ENCODE measurements at regions not wholly inside any gene's neighbourhood (a gene's known extent, or its start where the extent isn't known, plus 50 kb on each side); places are given as distances from the start of the nearest gene placed in this dataset.
"Not testable (repeated sequence)": the region's sequence is repeated elsewhere in the genome, so short reads cannot be mapped to it uniquely, and the experiment has no call there.

DNA sequence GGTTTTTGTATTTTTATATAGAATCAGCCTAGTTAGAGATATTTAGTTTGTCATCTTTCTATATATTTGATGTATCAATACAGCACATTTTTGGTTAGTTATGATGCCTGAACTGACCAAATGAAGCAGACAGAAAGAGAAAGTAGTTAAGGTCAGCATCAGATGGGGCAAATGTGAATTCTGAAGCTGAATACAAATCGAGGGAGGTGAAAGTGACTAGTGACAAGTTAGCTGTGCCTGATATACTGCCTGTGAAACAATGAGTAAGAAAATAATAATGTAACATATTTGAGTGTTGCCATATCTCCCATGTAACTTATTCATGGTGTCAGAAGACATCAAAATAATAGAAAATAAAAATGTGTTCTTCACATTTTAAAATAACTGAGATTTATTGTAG lies 680.3 kb upstream of the SEMA6D start:
- H3K27ac Mint-ChIP-seq = no peak overlapping the region
- TF ChIP-seq CTCF (conservative IDR thresholded peaks at IDR 0.05) = no peak
- no peak overlapping the region for H3K4me3 ChIP-seq (ENCODE audit: low read length)
- no peak overlapping the region for H3K27ac ChIP-seq (ENCODE audit: low read depth, low read length)
- H3K4me1 ChIP-seq (ENCODE audit: control insufficient read depth, insufficient read depth, low read length) = no peaks in the 10 kb centered on the region
- no peaks in the 10 kb centered on the region for H3K36me3 ChIP-seq (ENCODE audit: control insufficient read depth, insufficient read depth, low read length)
- no peak overlapping the region for H3K4me3 Mint-ChIP-seq
- no peaks in the 10 kb centered on the region for H3K9me3 Mint-ChIP-seq
- no peaks in the 10 kb centered on the region for H3K36me3 Mint-ChIP-seq (ENCODE audit: low read depth)
- H3K9ac ChIP-seq (ENCODE audit: extremely low read depth, low read length, poor library complexity, severe bottlenecking) = no peak overlapping the region
- no peaks in the 10 kb centered on the region for H3K9me3 ChIP-seq (ENCODE audit: control insufficient read depth, low read length)
- no peak for DNase-seq
- no peaks in the 10 kb centered on the region for H3K27me3 ChIP-seq (ENCODE audit: control insufficient read depth, insufficient read depth, low read length, poor library complexity, severe bottlenecking)
- no peaks in the 10 kb centered on the region for H3K27me3 Mint-ChIP-seq (ENCODE audit: insufficient read depth)
- 95 to 100% methylated on average over 1 of the region's 1 CpG for WGBS, 2 experiments (ENCODE audit: insufficient coverage in 1 of 2, insufficient read length in 1 of 2)
- H3K4me1 Mint-ChIP-seq = no peaks in the 10 kb centered on the region

- TF ChIP-seq CTCF (conservative IDR thresholded peaks at IDR 0.05) = no peak
- Histone ChIP-seq H3K9ac (ENCODE audit: extremely low read depth, low read length, poor library complexity, severe bottlenecking) (no peak overlapping the region), H3K9me3 (ENCODE audit: control insufficient read depth, low read length) (no peaks in the 10 kb centered on the region), H3K36me3 (ENCODE audit: control insufficient read depth, insufficient read depth, low read length) (no peaks in the 10 kb centered on the region), H3K4me1 (ENCODE audit: control insufficient read depth, insufficient read depth, low read length) (no peaks in the 10 kb centered on the region), H3K27ac (ENCODE audit: low read depth, low read length) (no peak overlapping the region), H3K27me3 (ENCODE audit: control insufficient read depth, insufficient read depth, low read length, poor library complexity, severe bottlenecking) (no peaks in the 10 kb centered on the region), H3K4me3 (ENCODE audit: low read length) (no peak overlapping the region)
- Mint-ChIP-seq H3K27ac (no peak overlapping the region), H3K36me3 (ENCODE audit: low read depth) (no peaks in the 10 kb centered on the region), H3K4me3 (no peak overlapping the region), H3K4me1 (no peaks in the 10 kb centered on the region), H3K27me3 (ENCODE audit: insufficient read depth) (no peaks in the 10 kb centered on the region), H3K9me3 (no peaks in the 10 kb centered on the region)
- 91 to 100% methylated on average over 1 of the region's 1 CpG for WGBS, 2 experiments (ENCODE audit: insufficient coverage in 1 of 2, insufficient read length in 1 of 2)
- no peak for DNase-seq
Observed at GRCh38 chr15:47039225-47039624, 678.1 kb upstream of the SEMA6D start.

- H3K27me3 Mint-ChIP-seq (ENCODE audit: insufficient read depth) = no peaks in the 10 kb centered on the region
- WGBS, 2 experiments (ENCODE audit: insufficient coverage in 1 of 2, insufficient read length in 1 of 2) = 75 to 91% methylated on average over 1 of the region's 1 CpG
- H3K4me3 Mint-ChIP-seq = no peak overlapping the region
- Histone ChIP-seq H3K9ac (ENCODE audit: extremely low read depth, low read length, poor library complexity, severe bottlenecking) (no peak overlapping the region), H3K27me3 (ENCODE audit: control insufficient read depth, insufficient read depth, low read length, poor library complexity, severe bottlenecking) (no peaks in the 10 kb centered on the region), H3K36me3 (ENCODE audit: control insufficient read depth, insufficient read depth, low read length) (no peaks in the 10 kb centered on the region), H3K4me3 (ENCODE audit: low read length) (no peak overlapping the region), H3K9me3 (ENCODE audit: control insufficient read depth, low read length) (peaks cover 4% of the 10 kb centered on the region), H3K27ac (ENCODE audit: low read depth, low read length) (no peak overlapping the region), H3K4me1 (ENCODE audit: control insufficient read depth, insufficient read depth, low read length) (no peaks in the 10 kb centered on the region)
- H3K27ac Mint-ChIP-seq = no peak overlapping the region
- H3K9me3 Mint-ChIP-seq = peaks cover 10% of the 10 kb centered on the region
- H3K4me1 Mint-ChIP-seq = no peaks in the 10 kb centered on the region
- no peak for TF ChIP-seq CTCF (conservative IDR thresholded peaks at IDR 0.05)
- no peak for DNase-seq
- no peaks in the 10 kb centered on the region for H3K36me3 Mint-ChIP-seq (ENCODE audit: low read depth)
Observed at GRCh38 chr15:47041301-47041700, 676.0 kb upstream of the SEMA6D start.

DNA sequence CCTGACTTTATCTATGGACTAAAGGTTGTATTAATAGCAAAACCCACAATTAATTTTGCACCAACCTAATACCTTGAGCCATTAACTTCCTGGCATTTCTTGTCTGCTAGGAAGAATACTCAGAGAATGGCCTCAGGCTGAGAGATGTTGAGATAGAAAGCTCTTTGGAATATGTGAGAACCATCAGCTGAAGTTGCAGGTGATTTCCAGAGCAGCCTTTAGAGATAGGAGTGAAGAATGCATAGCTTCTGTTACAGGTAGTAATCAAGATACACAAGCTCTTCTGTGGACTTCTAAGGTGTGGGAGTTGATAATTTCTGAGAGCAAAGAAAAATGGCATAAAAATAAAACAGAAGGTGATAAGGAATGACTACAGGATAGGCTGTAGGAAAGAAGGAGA lies 669.3 kb upstream of the SEMA6D start:
- H3K27ac Mint-ChIP-seq; H3K9me3 ChIP-seq (ENCODE audit: control insufficient read depth, low read length); H3K36me3 Mint-ChIP-seq (ENCODE audit: low read depth); H3K4me1 ChIP-seq (ENCODE audit: control insufficient read depth, insufficient read depth, low read length); H3K27me3 Mint-ChIP-seq (ENCODE audit: insufficient read depth); H3K4me3 Mint-ChIP-seq; H3K36me3 ChIP-seq (ENCODE audit: control insufficient read depth, insufficient read depth, low read length); DNase-seq; H3K27me3 ChIP-seq (ENCODE audit: control insufficient read depth, insufficient read depth, low read length, poor library complexity, severe bottlenecking); H3K4me1 Mint-ChIP-seq; H3K27ac ChIP-seq (ENCODE audit: low read depth, low read length); H3K9ac ChIP-seq (ENCODE audit: extremely low read depth, low read length, poor library complexity, severe bottlenecking); H3K4me3 ChIP-seq (ENCODE audit: low read length): not testable (repeated sequence)
- H3K9me3 Mint-ChIP-seq = peaks cover 14% of the 10 kb centered on the region
